ENCODE measurements at regions not wholly inside any gene's neighbourhood (a gene's known extent, or its start where the extent isn't known, plus 50 kb on each side); places are given as distances from the start of the nearest gene placed in this dataset.
"Not testable (repeated sequence)": the region's sequence is repeated elsewhere in the genome, so short reads cannot be mapped to it uniquely, and the experiment has no call there.

GRCh38 chr6:146938266-146938665, 266.0 kb upstream of the STXBP5 start:
- DNase-seq (ENCODE audit: low read depth): no peak

- DNase-seq (ENCODE audit: low read depth): not testable (repeated sequence)
Measured at GRCh38 chr6:146939456-146939855, 264.8 kb upstream of the STXBP5 start.

DNA sequence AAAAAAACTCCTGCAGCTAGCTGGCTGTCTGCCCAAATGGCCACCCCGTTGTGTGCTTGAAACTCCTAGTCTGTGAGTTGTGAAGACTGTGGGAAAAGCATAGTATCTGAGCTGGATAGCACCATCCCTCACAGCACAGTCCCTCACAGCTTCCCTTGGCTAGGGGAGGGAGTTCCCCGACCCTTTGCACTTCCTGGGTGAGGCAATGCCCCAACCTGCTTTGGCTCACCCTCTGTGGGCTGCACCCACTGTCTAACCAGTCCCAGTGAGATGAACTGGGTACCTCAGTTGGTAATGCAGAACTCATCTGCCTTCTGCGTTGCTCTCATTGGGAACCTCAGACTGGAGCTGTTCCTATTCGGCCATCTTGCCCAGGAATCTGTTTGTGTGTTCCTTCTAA, 260.6 kb upstream of the STXBP5 start:
- no peak for DNase-seq (ENCODE audit: low read depth)

DNA sequence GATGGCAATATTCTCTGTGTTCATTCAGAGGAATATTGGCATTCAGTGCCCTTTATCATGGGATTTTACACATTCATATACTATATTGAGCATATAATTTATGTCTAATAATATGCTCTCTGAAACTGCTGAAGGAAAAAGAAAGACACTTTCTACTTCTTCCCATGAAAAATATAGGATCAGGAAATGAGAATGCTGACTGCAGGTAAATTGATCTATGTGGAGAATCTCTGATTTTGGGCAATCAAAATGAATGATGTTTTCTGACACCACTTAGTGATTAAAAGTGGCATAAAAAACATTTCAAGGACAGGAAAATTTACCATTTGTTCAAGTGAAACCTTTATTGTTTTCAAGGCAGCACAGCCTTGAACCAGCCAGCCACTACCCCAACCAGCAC, 260.1 kb upstream of the STXBP5 start:
- no peak for DNase-seq (ENCODE audit: low read depth)

GRCh38 chr6:146944809-146945208, 259.4 kb upstream of the STXBP5 start:
- DNase-seq (ENCODE audit: low read depth): no peak

- DNase-seq (ENCODE audit: low read depth): no peak
Measured at GRCh38 chr6:146946559-146946958, 257.7 kb upstream of the STXBP5 start.

DNA sequence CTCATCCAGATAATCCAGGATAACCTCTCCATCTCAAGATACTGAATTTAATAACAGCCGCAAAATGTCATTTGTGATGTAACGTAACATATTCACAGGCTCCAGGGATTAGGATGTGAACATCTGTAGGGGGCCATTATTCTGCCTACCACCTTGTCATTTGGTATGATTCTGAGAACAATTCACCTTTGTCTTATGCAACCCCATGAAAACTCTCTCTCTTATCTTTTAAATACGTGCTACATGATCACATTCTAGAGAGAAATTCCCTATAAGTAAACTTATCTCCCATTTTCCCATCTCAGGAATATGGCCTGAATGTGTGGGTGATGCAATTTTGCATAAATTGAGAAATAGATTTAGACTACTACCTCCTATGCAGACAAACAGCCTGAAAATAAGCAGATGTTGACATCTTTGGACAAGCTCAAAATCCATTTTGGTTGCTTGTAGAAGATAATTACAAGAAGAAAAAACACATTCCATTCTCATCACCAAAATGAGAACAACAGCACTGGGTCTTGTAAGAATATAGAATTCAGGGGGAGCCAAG, 255.4 kb upstream of the STXBP5 start:
- no peak for DNase-seq (ENCODE audit: low read depth)

DNA sequence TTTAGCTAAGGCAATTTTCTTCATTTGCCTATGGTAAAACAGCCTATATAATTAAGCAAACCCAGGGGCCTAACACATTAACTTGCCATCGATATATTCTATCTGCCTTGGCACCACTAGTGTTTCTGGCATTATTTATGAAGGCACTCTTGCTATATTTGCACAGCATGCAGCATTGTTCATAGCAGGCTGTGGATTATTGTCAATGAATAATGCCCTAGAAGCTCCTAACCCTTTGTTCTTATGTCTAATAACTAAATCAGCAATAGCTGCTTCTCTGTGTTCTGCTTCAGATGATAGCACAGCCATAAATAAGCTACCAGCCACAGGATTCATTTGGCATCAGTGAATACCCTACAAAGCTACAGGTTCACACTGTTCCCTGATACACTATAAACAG, 254.8 kb upstream of the STXBP5 start:
- no peak for DNase-seq (ENCODE audit: low read depth)

DNA sequence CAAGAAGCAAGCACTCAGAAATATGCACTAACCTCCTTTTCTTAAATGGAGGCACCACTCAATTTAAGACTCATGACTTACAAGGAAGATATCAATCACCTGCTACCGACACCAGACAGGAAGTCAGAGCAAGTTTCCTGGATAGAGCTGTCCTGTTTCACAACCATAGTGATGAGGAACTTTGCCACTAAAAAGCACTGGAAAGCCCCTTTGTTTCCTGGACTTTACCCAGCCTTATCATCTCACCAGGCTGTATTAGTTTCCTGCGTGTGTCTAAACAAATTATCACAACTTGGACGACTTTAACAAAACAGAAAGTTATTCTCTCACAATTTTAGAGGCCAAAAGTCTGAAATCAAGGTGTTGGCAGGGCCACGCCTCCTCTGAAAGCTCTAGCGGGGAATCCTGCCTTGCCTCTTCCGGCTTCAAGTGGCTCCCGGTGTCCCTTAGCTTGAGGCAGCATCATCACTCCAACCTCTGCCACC, 253.8 kb upstream of the STXBP5 start:
- no peak for DNase-seq (ENCODE audit: low read depth)

DNA sequence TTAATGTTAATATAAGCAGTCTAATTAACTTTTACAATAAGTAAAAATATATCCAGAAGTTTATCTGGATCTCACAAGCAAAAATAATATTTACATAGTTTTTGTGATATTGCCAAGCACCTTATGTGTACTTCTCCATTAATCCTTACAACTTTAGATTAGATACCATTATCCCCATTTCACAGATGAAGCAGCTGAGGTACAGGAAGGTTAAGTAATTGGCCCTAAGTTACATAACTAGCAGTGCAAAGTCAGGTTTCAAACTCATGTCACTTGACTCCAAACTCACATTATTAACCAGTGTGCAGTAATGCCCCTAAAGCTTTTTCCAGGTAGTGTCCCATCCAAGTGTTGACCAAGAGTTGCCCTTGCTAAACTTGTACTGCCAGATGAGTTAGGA, 248.6 kb upstream of the STXBP5 start:
- DNase-seq (ENCODE audit: low read depth): no peak

GRCh38 chr6:146957181-146958093, 246.8 kb upstream of the STXBP5 start:
- no peak for DNase-seq (ENCODE audit: low read depth)

DNA sequence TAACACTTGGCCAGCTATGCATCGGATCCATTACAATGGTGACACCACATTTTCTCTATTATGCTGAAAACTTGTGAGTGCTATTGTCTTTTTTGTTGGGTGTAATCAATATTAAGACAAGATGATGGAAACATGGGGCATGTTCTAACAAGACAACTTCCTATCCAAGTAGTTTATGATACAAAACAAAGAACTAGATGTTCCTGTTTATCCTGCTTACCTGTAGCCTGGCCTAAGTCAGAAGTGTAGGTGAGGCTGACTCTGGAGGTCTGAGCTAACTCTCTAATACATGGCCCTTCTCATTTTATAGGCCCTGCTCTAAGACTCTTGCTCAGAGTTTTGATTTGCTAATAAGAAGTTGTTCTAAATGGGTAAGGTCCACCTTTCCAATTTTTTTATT, 242.4 kb upstream of the STXBP5 start:
- no peak for DNase-seq (ENCODE audit: low read depth)

- DNase-seq (ENCODE audit: low read depth): no peak
Measured at GRCh38 chr6:146962329-146962728, 241.9 kb upstream of the STXBP5 start.

DNA sequence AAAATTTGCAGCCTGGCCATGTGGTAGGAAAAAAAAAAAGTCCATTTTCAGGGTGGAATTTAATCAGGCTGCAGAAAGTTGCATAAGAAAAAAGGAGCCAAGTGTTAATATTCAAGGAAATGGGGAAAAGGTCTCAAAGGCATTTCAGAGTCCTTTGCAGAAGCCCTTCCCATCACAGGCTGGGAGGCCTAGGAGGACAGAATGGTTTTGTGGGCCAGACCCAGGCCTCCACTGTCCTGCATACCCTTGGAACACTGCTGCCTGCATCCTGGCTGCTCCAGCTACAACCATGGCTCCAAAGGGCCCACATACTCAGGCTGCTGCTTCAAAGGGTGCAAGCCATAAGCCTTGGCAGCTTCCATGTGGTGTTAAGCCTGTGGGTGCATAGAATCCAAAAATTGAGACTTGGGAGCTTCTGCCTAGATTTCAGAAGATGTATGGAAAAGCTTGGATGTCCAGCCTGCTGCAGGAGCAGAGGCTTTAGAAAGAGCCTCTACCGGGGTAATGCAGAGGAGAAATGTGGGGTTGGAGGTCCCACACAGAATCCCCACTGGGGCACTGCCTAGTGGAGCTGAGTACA, 239.0 kb upstream of the STXBP5 start:
- no peak for DNase-seq (ENCODE audit: low read depth)

DNA sequence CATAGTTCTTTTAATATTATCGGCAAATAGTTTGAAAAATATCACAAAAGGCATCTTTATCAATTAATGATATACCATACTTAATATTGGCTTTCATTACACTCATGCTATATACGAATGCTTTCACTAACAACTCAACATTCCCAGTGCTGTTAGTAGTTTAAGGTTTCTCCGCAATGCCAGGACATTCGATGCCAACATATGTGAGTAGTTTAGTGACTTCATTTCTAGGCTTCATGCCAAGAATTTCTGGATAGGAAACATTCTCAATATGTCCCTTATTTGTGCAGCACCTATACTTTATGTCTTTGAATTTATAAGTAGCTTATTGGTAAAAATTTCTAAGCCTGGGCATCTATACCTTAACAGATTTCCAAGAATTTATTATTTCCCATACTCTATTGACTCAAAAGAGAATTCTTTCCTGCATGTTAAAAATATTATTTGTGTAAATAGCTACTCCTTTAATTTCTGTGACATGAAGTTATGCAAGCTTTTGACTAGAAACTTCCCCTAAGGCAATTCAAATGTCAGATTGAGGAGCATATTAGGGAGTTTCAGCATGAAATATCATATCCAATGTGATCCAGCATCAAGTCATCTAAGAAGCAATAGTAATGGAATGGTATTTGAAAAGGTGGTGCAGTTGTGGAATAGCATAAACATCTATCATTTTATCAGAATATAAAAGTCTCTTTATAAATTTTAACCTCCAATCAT, 236.0 kb upstream of the STXBP5 start:
- DNase-seq (ENCODE audit: low read depth): peak; percentile 58

DNA sequence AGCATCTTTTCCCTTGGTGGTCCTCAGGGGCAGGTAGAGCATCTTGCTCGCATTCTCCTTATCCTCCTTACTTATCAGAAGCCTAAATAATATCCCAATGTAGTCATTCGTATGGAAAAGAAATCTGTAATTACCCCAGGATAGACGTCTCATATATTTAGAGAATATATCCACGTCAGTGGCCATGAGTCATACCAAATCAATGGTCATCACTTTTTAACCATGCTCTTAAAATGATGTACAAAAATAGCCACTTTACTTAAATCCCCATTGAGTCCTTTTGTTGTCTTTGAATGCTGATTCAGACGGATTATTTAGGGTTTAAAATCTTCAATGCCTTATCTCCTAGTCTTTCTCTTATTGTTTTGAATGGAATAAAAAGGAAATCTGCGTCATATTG, 231.7 kb upstream of the STXBP5 start:
- DNase-seq (ENCODE audit: low read depth): no peak

GRCh38 chr6:146974351-146974750, 229.9 kb upstream of the STXBP5 start:
- DNase-seq (ENCODE audit: low read depth): no peak

- no peak for DNase-seq (ENCODE audit: low read depth)
Measured at GRCh38 chr6:146975093-146975492, 229.1 kb upstream of the STXBP5 start.

DNA sequence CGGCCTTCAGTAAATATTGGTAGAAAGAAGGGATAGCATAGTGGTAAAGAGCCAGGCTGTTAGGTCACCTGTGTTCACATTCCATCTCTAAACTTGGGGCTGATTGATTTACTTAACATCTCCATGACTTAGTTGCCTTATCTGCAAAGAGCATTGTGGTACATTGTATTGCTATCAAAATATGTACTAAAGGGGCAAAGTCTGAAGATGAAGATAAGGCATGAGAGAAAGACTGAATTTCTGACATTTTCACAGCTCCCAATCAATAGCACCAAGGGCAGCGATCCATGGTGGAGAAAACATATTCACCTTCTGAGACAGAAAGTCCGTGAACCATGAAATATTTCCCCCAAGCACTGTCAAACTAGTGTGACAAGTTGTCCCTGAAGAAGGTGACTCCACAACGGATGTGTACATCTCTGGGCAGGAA, 223.3 kb upstream of the STXBP5 start:
- no peak for DNase-seq (ENCODE audit: low read depth)

DNA sequence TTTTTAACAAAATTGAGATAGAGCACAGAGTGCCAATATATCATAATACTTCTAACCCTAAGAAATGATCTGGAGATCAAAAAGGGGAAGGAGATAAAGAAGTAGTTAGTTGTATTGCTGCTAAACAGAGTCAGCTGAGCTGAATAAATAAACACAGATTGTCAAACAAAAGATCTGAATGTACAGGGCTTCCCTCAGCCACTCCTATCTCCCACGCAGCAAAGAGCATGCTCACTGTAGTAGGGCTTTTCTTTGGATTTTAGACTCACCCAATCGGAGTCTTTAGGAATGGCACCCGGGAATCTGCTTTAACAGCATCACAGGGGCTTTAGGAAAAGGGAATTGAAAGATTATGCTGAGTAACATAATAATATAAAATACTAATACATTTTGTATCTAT, 222.2 kb upstream of the STXBP5 start:
- DNase-seq (ENCODE audit: low read depth): no peak

GRCh38 chr6:146984251-146984924, 219.8 kb upstream of the STXBP5 start:
- no peak for DNase-seq (ENCODE audit: low read depth)

DNA sequence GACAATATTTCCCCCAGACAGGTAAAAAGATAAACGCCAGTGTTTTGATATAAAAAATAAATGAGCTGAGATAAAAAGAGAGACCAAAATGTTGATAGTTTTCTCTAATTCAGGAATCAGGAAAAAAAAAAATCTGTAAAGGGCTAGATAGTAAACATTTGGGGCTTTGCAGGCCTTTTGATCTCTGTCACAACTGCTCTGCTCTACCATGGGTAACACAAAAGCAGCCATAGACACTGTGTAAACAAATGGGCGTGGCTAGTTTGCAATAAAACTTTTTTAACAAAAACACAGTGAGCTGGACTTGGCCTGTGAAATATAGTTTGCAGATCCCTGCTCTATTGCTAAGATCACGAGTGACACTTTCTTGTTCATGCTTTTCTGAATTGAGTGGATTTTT, 219.1 kb upstream of the STXBP5 start:
- DNase-seq (ENCODE audit: low read depth): peak; percentile 6
